NOMO-1 (cell line): ENCODE measurements at regions not wholly inside any gene's neighbourhood (a gene's known extent, or its start where the extent isn't known, plus 50 kb on each side); places are given as distances from the start of the nearest gene placed in this dataset.

Experiments used
- DNase-seq, 2 experiments: peaks; one replicate each; lab custom pipeline; 2025; ENCODE audit not compliant: unreplicated experiment in 2 of 2; lab: John Stamatoyannopoulos, UW

DNA sequence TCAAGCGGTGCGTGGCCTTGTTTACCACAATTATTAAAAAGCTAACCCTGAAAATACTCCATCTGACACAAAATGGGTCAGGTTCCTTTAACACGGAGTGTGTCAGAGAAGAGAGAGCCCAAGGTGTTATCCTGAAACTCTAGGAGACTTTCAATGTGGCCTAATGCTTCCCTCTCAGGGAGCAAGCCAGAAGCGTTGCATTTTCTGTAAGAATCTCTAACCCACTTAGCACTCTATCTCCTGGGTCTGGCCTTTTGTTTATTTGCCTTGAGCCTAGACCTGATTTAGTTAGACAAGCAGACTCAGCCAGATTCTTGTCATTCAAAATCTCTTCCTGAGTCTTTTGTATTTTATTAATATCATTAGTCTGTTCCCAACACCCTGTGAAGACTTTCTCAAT is 184.0 kb upstream of the SYT1 start:
- no peak for DNase-seq

DNA sequence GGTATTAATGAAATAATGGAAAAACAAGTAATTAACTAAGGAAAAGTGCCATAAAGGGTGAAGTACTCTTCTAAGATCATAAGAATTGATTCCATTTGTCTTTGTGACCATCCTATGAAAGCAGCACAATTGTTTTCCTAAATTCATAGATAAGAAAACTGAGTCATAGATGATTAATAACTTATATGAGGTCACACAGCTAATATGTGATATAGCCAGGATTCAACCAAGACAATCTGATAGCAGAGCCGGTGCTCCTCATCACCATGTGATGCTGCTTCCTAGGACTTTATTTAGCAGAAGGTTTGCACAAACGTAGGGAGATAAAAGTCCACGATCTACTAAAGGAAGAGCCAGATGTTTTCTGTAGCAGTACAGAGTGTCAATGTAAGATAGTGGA is 181.5 kb upstream of the SYT1 start:
- no peak for DNase-seq

DNA sequence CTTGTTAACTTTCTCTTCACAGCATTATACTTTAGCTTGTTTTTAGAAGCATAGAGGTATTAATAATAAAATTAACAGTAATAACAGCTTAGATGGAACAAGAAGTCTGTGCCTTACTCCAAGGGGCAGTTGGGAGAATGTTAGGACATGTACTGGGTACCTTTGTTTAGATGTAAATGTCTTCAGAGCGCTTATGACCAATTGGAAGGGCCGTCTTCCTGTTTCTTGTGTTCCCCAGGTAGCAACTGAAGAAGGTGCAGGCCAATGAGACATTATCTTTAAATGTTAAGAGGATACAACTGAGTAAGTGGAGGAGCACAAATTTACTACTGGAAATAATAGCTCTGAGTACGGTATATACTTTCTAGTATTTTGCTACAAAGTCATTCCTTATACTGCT is 180.9 kb upstream of the SYT1 start:
- no peak for DNase-seq

DNA sequence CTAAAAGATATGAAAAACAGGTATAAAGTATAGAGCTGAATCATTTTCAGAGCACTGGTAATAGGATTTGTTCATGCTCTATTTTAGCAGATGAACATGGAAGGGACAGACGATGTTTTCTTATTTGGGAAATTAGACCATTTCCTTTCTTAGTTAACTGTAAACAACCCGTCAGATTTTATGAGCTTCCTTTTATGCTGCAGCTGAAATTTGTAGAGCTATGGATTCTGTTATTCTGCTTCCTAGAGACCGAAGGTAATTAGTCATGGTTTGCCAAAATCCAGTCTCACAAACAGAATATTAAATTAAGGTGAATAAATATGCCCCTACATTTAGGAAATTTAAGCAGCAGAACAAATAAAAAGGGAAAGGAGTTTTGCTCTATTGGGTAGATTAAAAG is 180.2 kb upstream of the SYT1 start:
- DNase-seq = no peak

DNA sequence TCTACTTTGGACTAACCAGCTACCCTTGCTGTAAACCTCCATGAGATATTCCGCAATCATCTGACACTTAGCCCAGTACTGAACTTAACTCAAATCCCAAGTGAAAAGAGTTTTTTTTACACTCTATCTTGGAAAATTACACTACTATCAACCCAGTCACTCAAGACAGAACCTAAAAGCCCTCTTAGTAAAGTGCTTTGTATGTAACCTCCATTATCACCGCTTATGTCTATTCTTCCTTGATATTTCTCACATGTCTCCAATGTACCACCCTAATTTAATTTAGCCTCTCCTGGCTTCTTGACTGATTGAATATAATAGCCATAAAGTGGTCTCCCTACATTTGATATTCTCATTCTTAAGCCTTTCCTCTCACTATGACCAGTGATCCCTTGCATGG is 168.8 kb upstream of the SYT1 start:
- DNase-seq = no peak

DNA sequence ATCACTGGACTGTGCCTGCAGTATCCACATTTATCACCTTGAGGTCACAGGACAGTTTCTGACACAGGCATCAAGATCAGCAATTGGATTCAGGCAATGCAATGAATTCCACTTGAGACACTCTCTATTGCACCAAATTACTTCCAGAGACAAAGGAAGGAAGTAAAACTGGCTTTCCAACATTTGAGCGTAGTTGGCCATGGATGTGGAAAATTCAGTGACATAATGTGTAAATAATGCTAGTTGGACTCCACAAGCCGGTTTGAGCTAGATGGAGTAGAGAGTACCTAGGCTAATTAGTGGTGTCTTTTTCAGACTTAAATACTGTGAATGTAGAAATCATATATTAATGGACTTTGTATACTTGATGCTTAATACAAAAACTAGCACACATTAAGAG is 168.3 kb upstream of the SYT1 start:
- no peak for DNase-seq

DNA sequence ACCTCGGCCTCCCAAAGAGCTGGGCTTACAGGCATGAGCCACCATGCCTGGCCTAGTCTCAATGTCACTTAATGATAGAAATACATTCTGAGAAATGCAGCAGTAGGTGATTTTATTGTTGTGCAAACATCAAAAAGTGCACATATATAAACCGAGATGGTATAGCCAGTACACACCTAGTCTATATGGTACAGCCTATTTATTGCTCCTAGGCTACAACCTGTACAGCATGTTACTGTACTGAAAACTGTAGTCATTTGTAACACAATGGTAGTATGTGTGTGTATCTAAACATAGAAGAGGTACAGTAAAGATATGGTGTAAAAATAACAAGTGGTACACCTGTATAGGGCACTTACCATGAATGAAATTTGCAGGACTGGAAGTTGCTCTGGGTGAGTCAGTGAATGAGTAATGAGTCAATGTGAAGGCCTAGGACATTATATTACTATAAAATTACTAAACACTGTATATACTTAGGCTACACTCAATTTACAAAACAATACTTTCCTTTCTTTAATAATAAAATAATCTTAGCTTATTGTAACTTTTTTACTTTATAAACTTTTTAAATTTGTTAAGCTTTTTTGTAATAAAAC is 166.7 kb upstream of the SYT1 start:
- no peak for DNase-seq

DNA sequence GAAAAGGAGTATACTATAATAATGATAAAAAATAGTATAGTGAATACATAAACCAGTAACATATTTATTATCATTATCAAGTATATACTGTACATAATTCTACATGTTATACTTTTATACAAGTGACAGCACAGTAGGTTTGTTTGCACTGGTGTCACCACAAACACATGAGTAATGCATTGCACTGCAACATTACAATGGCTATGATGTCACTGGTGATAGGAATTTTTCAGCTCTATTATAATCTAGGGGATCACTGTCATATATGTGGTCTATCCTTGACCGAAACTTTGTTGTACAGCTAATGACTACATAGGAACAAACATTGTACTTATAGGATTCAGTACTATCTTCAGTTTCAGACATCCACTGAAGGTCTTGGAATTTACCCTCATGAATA is 165.8 kb upstream of the SYT1 start:
- no peak for DNase-seq

DNA sequence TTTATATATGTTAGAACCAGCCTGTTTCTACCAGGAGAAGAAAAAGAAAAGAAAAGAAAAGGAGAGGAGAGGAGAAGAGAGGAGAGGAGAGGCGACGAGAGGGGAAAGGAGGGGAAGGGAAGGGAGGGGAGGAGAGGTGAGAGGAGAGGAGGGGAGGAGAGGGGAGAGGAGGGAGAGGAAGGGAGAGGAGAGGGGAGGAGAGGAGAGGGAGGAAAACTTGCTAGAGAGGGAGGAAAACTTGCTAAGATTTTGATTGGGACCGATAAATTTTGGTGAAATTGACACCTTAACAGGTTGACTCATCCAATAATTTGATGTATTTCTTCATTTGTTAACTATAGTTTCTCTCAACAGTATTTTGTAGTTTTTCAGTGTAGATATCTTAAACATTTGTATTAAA is 164.0 kb upstream of the SYT1 start:
- no peak for DNase-seq

DNA sequence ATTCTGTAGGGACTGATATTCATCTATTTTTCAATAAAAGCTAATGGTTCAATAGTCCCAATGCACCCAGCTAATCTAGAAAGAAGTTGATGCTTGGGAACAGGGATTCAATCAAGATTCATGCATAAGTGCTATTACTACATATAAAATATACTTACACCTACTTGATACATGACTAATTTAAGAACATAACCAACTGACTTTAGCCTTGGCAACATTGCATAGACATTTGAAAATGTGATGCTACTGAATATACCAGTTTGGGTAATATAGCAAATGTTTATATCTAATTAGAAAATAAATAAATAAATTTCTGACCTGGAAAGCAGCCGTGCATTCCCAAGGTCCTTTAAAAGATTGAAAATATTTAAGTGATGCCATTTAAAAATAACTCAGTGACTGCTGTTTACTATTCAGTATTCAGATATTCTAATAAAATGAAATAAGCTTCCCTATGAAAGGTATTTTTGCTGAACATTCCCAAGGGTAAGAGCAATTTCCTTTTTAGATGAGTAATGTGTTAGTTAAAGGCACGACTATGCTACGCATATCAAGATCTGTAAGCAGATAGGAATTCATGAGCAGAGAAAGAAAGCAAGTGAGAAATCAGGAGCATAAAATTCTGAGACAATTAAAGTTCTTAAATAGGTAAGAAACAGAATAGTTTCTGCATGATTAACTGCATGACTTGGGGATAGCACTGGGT is 160.6 kb upstream of the SYT1 start:
- DNase-seq = no peak

DNA sequence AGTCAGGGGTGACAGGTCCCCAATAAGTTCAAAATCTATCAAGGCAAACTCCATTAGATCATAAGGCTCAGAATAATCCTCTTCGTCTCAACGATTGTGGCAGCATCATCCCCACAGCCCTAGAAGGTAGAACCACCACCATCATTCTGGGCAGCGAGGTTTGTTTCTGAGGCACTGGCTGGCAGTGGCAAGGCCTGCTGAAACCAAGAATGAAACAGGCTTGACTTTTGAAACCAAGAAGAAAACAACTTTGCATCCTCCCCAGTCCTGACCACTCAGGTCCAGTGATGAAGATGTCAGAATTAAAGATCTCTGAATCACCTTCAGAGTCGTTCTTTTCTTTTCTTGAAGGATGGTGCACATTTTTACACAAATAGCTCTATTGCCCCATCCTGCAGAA is 152.6 kb upstream of the SYT1 start:
- DNase-seq = no peak

DNA sequence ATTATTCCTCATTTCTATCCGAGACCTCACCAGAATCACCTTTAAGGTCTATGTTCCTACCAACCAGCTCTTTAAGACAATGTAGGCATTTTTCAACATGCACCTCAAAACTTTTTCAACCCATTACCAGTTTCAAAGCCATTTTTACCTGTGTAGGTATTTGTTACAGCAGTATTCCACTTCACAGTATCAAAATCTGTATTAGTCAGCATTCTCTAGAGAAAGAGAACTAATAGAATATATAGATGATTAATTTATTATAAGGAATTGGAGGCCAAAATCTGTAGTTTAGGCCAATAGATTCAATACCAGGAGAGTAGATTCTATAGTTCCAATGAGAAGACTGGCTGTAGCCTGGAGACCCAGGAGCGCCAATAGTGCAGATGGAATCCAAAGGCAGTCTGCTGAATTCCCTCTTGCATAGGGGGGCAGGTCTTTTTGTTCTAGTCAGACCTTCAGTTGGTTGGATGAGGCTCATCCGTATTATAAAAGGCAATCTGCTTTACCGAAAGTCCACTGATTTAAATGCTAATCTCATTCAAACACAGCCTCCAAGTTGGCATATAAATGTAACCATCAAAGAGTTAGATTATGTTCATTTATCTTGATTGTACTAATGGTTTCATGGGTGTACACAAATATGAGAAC is 151.6 kb upstream of the SYT1 start:
- DNase-seq = no peak

DNA sequence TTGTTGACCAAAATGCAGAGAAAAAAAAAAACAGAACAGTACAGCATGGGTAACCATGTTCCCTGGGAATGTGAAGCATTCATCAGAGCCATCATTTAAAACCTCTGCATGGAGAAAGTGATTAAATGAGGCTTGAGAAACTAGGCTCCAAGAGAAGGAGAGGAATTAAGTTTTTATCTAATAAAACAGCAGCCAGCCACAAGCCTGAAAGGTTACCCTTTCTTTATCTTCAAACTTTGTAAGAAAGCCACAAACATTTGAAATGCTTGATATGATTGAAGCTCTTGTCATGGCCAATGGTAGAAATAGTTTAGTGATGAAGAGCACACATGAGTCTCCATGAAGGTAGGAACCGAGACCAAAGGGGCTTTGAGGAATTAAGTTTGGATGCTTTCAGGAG is 144.9 kb upstream of the SYT1 start:
- DNase-seq = no peak

DNA sequence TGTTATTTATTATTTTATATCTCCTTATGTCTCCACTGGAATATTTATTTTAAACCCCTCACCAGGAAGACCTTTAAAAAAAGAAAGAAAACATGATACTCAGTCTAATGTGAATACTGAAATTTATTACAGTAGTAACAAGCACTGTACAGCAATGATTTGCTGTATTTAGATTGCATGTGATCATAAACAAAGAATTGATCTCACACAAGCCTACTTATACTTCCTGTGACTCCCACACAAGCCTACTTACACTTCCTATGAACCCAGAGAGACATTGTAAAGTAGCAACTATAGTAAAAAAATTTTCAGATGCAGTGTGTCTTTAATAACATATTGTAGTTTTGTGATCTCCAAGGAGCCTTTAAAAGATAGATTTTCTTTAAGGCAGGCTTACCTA is 142.7 kb upstream of the SYT1 start:
- DNase-seq = no peak

DNA sequence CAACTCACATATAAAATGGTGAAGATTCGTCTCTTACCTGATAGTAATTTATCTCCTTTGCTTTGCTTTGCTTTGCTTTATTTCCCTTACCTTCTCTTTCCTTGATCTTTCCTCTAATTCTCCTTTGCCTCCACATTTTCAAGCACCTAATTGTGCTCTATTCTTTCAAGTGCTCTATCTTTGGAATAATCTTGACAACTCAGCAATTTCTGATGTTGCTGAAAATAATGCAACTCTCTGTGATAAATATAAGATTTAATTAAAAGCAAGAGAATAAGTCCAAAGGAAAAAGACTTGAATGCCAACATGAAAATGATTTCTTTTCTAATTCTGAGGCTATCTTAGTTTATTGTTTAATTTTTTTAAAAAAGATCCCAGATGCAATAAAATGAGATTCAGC is 139.5 kb upstream of the SYT1 start:
- DNase-seq = no peak

DNA sequence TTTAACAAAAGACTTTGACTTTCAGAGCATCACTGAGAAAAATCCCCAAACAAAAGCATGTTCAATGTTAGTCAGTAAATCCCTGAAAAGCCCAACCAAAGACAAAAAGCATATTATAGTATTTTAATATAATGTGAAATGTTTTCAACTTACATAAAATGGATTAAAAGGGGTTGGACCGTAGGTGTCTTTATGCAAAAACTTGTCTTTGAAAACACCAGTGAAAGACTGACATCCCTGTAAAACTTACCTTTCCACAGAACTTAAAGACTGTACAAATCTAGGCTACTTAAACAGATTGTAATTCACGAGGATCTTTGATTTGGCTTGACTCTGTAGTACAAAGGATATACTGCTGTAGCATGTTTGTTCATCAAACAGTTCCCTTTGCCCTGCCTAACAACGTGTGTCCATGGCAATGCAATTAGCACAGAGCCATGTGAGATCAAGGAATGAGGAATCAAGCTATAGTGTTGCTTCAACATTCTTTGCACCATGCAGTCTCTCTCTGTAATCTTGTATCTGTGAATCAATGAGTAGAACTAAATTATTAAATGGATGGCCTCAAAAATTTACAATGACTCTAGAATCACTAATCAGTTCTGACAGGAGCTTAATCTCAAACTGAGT is 138.5 kb upstream of the SYT1 start:
- no peak for DNase-seq

DNA sequence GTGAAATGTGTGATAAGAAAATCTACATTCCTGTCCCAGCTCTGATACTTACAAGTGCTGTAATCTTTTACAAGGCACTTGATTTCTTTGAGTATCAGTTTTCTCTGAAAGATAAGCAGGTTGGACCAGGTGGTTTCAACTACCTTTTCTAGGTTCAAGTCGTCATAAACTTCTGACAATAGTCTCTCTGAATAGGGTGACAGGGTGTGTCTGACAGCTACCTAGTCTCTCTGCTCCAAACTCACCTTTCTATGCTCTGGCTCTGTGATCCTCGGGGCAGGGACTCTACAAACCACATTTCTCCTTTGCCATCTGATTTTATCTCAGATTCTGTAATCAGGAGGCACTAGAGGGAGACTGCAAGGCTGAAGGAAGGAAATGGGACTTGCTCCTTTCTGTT is 137.7 kb upstream of the SYT1 start:
- DNase-seq = no peak

DNA sequence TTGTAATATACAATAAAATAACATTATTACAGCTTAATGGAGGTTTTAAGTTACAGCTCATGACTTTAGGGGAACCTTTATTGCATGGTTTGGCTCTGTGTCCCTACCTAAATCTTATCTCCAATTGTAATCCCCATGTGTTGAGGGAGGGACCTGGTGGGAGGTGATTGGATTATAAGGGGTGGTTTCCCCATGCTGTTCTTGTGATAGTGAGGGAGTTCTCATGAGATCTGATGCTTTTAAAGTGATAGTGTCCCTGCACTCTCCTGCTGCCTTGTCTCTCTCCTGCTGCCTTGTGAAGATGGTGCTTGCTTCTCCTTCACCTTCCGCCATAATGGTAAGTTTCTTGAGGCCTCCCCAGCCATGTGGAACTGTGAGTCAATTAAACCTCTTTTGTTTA is 132.1 kb upstream of the SYT1 start:
- no peak for DNase-seq

DNA sequence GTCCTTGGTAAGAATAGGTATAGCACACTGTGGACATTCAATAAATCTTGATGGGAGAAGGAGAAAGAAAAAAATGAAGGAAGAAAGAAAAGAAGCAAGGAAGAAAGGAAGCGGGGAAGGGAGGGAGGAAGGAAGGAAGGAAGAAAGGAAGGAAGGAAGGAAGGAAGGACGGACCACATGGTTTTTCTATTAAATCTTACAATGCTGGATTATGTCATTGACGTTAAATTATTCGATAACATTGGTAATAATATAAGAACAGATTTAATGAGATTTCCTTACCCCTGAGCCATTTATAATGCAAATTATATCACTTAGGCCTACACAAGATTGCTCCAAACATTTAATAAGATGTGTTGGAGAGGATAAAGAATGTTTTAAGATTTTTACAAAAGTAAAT is 124.9 kb upstream of the SYT1 start:
- DNase-seq = no peak

DNA sequence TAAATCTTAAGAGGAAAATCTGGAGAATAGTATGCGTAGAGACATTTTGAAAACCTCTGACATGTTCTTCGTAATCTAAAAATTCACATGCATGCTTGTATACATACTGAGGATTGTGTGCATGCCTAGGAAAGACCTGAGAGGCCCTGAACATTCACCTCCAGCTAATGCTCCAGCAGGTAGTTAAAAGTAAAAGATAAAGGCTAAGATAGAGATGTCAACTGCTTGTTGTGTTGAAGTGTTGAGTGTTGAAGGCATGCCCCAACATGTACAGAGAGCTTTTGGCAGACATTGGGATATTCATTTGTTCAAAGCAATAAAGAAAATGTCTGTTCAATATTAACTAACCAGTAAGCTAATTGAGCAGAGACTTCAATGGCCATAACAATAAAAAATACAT is 118.6 kb upstream of the SYT1 start:
- DNase-seq = no peak

DNA sequence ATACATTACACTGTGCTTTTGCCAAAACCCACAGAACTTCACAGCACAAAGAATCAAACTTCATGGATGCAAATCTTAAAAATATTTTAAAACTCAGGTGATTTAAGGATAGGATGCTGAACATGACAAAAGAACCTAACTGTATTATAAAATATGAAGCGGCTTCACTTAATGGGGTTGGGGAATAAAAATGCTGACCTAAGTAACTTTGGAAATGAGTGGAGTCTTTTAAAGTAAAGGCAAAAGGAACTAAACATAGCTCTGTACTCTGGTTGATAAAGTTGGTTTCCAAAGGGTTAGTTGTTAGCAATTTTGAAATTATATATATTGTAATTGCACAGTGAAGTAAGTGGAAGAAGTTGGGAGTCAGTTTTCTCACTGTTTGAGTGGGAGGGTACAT is 111.5 kb upstream of the SYT1 start:
- DNase-seq = no peak

DNA sequence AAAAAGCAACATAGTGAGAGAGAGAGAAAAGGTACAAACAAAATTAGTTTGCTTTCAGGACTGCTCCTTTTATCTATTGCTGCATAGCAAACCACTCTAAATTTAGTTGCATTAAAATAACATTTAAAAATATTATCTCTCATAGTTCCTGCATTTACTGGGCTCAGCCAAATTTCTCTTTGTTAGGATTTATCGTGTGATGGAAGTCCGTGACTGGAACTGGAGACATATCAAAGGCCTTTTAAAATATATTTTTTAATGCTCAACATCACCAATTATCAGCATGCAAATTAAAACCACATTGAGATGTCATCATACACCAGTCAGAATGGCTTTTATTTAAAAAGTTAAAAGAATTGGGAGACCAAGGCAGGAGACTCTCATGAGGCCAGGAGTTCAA is 107.6 kb upstream of the SYT1 start:
- DNase-seq = no peak
